ENCODE measurements at regions not wholly inside any gene's neighbourhood (a gene's known extent, or its start where the extent isn't known, plus 50 kb on each side); places are given as distances from the start of the nearest gene placed in this dataset.

GRCh38 chr17:57174591-57174990, 81.7 kb upstream of the MSI2 start:
- intact Hi-C loops (cut with DNase I) = no loop called here
- no peak for DNase-seq (ENCODE audit: low spot score)

GRCh38 chr17:57178839-57179238, 77.5 kb upstream of the MSI2 start:
- no peak for DNase-seq (ENCODE audit: low spot score)
- intact Hi-C loops (cut with DNase I) = no loop called here

- intact Hi-C loops (cut with DNase I) = no loop called here
- DNase-seq (ENCODE audit: low spot score) = no peak
These were observed 73.7 kb upstream of the MSI2 start for GRCh38 chr17:57182621-57183020.

GRCh38 chr17:57186226-57187019, 69.9 kb upstream of the MSI2 start:
- no peak for DNase-seq (ENCODE audit: low spot score)

GRCh38 chr17:57187391-57187790, 68.9 kb upstream of the MSI2 start:
- intact Hi-C loops (cut with DNase I) = no loop called here
- DNase-seq (ENCODE audit: low spot score) = no peak

More at GRCh38 chr17:57186226-57187019, 69.9 kb upstream of the MSI2 start:
- intact Hi-C loops (cut with DNase I) = no loop called here

- intact Hi-C loops (cut with DNase I) = no loop called here
- no peak for DNase-seq (ENCODE audit: low spot score)
These were observed 60.4 kb upstream of the MSI2 start for GRCh38 chr17:57195785-57196460.

GRCh38 chr17:57197466-57198071, 58.8 kb upstream of the MSI2 start:
- intact Hi-C loops (cut with DNase I) = no loop called here
- DNase-seq (ENCODE audit: low spot score) = no peak

GRCh38 chr17:57201481-57201880, 54.8 kb upstream of the MSI2 start:
- intact Hi-C loops (cut with DNase I) = loop anchor here (10.0 kb wide), 1 partner anchor 57 kb away; no protein-coding TSS in a partner anchor
- no peak for DNase-seq (ENCODE audit: low spot score)

GRCh38 chr17:57203040-57203439, 53.3 kb upstream of the MSI2 start:
- intact Hi-C loops (cut with DNase I) = loop anchor here (10.0 kb wide), 1 partner anchor 58 kb away; no protein-coding TSS in a partner anchor
- DNase-seq (ENCODE audit: low spot score) = no peak
